ENCODE measurements at regions not wholly inside any gene's neighbourhood (a gene's known extent, or its start where the extent isn't known, plus 50 kb on each side); places are given as distances from the start of the nearest gene placed in this dataset.

GRCh38 chrX:113726009-113726408 is 857.9 kb upstream of the HTR2C start:
- no peak for DNase-seq

- DNase-seq: no peak
Observed at GRCh38 chrX:113699939-113700338, 859.3 kb upstream of the AMOT start.

- no peak for DNase-seq
Observed at GRCh38 chrX:113675278-113675677, 834.6 kb upstream of the AMOT start.

- no peak for DNase-seq
Observed at GRCh38 chrX:113651306-113651705, 810.7 kb upstream of the AMOT start.

- no peak for DNase-seq
Observed at GRCh38 chrX:113644426-113644825, 803.8 kb upstream of the AMOT start.

GRCh38 chrX:113634565-113634964 is 793.9 kb upstream of the AMOT start:
- no peak for DNase-seq

GRCh38 chrX:113629326-113629725 is 788.7 kb upstream of the AMOT start:
- DNase-seq: no peak

- DNase-seq: no peak
Observed at GRCh38 chrX:113594123-113594841, 753.7 kb upstream of the AMOT start.

GRCh38 chrX:113586281-113586898 is 745.8 kb upstream of the AMOT start:
- DNase-seq: no peak

GRCh38 chrX:113580486-113580885 is 739.9 kb upstream of the AMOT start:
- no peak for DNase-seq

GRCh38 chrX:113558576-113558975 is 717.9 kb upstream of the AMOT start:
- DNase-seq: no peak

GRCh38 chrX:113551919-113552318 is 711.3 kb upstream of the AMOT start:
- DNase-seq: no peak

GRCh38 chrX:113548308-113549015 is 707.8 kb upstream of the AMOT start:
- DNase-seq: no peak

- DNase-seq: no peak
Observed at GRCh38 chrX:113545040-113545439, 704.4 kb upstream of the AMOT start.

GRCh38 chrX:113539599-113540356 is 699.1 kb upstream of the AMOT start:
- no peak for DNase-seq

- DNase-seq: no peak
Observed at GRCh38 chrX:113529426-113530013, 688.9 kb upstream of the AMOT start.

- no peak for DNase-seq
Observed at GRCh38 chrX:113522814-113523213, 682.2 kb upstream of the AMOT start.

GRCh38 chrX:113514906-113515305 is 674.3 kb upstream of the AMOT start:
- DNase-seq: no peak

GRCh38 chrX:113512700-113513395 is 672.2 kb upstream of the AMOT start:
- no peak for DNase-seq

- no peak for DNase-seq
Observed at GRCh38 chrX:113510586-113510985, 670.0 kb upstream of the AMOT start.

- DNase-seq: no peak
Observed at GRCh38 chrX:113492895-113493294, 652.3 kb upstream of the AMOT start.

- DNase-seq: no peak
Observed at GRCh38 chrX:113473418-113473817, 632.8 kb upstream of the AMOT start.

All from hippocampal formation (tissue), 2 donors.